NCI-H774 (cell line): ENCODE measurements at regions not wholly inside any gene's neighbourhood (a gene's known extent, or its start where the extent isn't known, plus 50 kb on each side); places are given as distances from the start of the nearest gene placed in this dataset.
"Not testable (repeated sequence)": the region's sequence is repeated elsewhere in the genome, so short reads cannot be mapped to it uniquely, and the experiment has no call there.

ENCODE experiments used
- DNase-seq: peaks from one replicate; lab custom pipeline; 2025; lab: John Stamatoyannopoulos, UW

- no peak for DNase-seq
These were observed 790.8 kb downstream of the SOCS6 start for GRCh38 chr18:71079606-71080005.

DNA sequence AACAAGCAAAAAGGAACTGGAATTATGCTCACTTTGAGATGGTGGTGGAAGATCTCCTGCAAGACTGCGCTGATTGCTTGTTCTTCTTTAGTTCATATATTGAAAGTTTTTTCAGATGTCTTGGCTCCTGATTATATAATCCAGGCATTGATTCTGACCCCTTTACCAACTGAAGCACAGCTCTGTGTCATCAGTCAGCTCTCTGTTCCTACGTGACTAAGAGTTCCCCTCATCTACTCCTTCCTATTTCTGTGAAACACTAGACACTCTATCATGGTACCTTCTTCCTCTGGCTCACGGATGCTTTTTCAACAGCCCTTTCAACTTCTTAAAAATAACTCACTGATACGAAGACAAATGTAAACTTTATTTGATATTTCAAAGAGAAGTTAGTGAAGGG is 788.6 kb downstream of the SOCS6 start:
- DNase-seq, result no peak

- DNase-seq, result no peak
These were observed 786.3 kb downstream of the SOCS6 start for GRCh38 chr18:71075147-71075546.

- DNase-seq, result no peak
These were observed 779.5 kb downstream of the SOCS6 start for GRCh38 chr18:71068338-71068737.

- no peak for DNase-seq
These were observed 761.0 kb downstream of the SOCS6 start for GRCh38 chr18:71049893-71050292.

- no peak for DNase-seq
These were observed 759.0 kb downstream of the SOCS6 start for GRCh38 chr18:71047882-71048281.

DNA sequence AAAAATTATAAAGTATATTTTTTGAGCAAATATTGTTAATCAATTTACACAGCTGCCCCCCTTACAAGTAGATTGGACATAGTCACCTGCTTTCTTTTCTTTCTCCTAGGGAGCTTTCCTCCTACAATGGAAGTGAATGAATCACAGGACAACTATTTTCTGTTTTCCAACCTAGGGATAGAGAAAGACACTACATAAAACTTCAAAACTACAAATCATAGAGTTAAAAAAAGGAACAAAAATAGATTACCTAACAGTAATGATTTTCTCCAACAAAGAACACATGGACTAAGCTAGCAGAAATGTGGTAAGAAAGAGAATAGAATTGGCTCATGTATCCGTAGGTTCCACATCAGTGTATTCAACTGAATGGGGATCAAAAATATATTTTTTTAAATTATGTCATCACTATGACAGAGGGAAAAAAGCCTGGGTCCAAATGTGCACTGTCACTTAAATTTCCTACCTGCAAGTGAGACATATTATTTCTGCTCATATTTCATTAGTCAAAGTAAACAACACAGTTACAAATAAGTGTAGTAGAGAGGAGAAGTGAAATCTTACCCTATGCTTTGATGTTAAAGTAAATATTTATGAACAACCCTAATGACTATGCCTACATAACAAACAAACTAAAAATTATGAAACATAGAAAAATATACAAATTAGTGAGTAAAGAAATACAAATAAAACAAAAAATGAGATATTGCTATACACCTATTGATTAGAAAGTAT is 756.7 kb downstream of the SOCS6 start:
- DNase-seq, result no peak

DNA sequence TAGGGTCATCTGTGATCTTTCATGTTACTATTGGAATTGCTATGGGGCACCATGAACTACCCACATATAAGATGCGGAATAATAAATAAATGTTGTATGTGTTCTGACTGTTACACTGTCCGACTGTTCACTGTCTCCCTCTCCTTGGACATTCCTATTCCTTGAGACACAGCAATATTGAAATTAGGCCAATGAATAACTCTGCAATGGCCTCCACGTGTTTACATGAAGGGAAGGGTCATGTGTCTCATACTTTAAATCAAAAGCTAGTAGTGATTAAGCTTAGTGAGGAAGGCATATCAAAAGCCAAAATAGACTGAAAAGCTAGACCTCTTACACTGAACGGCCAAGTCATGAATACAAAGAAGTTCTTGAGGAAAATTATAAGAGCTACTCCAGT is 751.3 kb downstream of the SOCS6 start:
- no peak for DNase-seq

- no peak for DNase-seq
These were observed 749.4 kb downstream of the SOCS6 start for GRCh38 chr18:71038196-71038595.

- no peak for DNase-seq
These were observed 747.9 kb downstream of the SOCS6 start for GRCh38 chr18:71036783-71037182.

DNA sequence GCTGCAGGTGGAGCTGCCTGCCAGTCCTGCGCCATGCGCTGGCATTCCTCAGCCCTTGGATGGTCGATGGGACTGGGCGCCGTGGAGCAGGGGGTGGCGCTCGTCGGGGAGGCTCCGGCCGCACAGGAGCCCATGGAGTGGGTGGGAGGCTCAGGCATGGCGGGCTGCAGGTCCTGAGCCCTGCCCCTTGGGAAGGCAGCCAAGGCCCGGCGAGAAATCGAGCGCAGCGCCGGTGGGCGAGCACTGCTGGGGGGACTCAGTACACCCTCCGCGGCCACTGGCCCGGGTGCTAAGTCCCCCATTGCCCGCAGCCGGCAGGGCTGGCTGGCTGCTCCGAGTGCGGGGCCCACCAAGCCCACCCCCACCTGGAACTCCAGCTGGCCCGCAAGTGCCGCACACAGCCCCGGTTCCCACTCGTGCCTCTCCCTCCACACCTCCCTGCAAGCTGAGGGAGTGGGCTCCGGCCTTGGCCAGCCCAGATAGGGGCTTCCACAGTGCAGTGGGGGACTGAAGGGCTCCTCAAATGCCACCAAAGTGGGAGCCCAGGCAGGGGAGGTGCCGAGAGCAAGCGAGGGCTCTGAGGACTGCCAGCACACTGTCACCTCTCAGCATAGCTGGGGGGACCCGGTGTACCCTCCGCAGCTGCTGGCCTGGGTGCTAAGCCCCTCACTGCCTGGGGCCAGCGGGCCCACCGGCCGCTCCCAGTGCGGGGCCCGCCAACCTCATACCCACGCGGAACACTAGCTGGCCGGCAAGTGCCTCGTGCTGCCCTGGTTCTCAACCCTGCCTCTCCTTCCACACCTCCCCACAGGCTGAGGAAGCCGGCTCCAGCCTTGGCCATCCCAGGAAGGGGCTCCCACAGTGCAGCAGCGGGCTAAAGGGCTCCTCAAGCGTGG is 742.7 kb downstream of the SOCS6 start:
- not testable (repeated sequence) for DNase-seq

GRCh38 chr18:71030085-71030484 is 741.2 kb downstream of the SOCS6 start:
- not testable (repeated sequence) for DNase-seq

DNA sequence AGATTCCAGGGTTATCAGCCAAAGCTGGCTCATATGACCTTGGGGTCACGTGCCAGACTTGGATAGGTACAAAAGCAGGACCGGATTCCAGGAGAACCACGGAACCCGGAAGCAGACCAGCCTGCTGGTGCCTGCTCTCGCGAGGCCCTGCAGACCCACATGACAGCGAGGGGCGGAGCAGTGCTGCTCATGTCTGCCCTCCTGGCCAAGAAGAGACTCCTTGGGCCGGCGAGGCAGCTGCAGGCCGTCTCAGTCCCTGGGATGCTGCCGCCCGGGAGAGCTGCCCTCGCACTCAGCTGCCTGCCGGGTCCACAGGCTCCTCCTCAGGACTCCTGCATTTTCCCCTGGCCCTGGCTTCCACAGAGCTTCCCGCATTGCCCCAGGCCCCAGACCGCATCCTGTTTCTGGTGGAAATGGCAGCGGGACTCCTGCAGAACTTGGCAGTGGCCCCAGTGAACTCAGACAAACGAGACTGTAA is 739.5 kb downstream of the SOCS6 start:
- DNase-seq, result no peak

- DNase-seq, result no peak
These were observed 738.7 kb downstream of the SOCS6 start for GRCh38 chr18:71027531-71027930.

- no peak for DNase-seq
These were observed 736.8 kb downstream of the SOCS6 start for GRCh38 chr18:71025505-71026225.

GRCh38 chr18:71022389-71022788 is 733.5 kb downstream of the SOCS6 start:
- no peak for DNase-seq

- no peak for DNase-seq
These were observed 732.2 kb downstream of the SOCS6 start for GRCh38 chr18:71021030-71021362.

- DNase-seq, result no peak
These were observed 731.6 kb downstream of the SOCS6 start for GRCh38 chr18:71020342-71021029.

- no peak for DNase-seq
These were observed 730.0 kb downstream of the SOCS6 start for GRCh38 chr18:71018816-71019215.

DNA sequence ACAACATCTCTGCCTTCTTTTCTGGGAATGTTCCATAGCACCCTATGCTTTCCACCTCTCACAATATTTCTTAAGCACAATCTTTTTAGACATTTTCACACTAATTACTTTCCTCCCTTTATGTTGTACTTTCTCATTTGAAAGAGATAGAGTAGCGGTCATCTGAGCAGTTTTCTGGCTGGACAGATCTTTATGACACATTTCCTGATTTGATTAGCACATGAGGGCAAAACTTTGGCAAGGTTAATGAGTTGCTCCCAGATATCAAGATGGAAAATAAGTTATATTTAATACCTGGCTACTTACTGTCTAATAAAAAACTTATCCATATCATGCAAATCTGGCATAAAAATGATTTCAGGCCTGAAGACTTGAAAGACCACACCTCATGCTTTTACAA is 723.9 kb downstream of the SOCS6 start:
- no peak for DNase-seq

DNA sequence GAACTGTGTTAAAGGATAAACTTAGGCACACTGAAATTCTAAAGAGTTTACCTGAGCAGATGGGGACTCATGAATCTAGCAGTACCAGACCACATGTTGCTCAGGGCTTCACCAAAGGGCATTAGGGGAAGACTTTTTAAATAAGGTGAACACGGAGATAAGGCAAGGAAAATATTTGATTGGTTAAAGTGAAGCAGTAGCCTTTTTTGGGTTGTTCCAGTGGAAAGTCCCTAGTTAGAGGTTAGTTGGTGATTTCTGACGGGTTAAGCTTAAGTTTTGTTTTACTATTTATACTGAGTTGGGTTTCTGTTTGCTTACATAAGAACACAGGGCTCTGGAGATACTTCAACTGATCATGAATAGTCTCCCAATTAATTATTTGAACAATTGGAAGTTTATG is 722.5 kb downstream of the SOCS6 start:
- no peak for DNase-seq

DNA sequence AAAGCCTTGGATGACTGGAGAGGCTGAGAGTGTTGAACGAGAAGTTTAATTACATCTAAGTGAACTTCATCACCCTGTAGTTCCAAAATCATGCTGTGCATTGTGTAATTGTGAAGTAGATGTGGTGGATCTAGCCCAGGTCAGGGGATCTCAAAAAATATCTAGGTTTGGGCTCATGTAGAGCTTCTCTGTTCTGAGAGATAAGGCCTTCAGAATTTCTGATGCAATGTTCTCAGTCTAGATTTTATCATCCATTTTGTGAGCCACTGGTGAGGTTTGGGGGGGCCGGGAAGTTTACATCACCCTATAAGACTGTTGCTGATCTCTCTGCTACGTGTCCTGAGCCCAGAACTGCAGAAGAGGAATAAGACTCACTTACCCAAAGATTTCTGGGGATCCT is 719.4 kb downstream of the SOCS6 start:
- no peak for DNase-seq
